Liver (tissue), 8 donors: ENCODE measurements at regions not wholly inside any gene's neighbourhood (a gene's known extent, or its start where the extent isn't known, plus 50 kb on each side); places are given as distances from the start of the nearest gene placed in this dataset.

Experiments used
- DNase-seq: peaks from one replicate; pipeline ENCODE4 v3.0.0-alpha.2; 2017; ENCODE audit warnings: low spot score
- H3K27ac ChIP-seq, 2 donors: one replicate each; pipeline ENCODE4 v1.7.0; 2013; ENCODE audit warnings: inconsistent platforms in 2 of 2, low read length in 2 of 2, control low read depth in 1 of 2, low read depth in 1 of 2, mild to moderate bottlenecking in 1 of 2
- H3K27me3 ChIP-seq, 4 donors: one replicate each; pipeline versions ENCODE4 v1.6.1 to v1.7.0; 2013; ENCODE audit warnings: low read length in 3 of 4, inconsistent platforms in 1 of 4, mild to moderate bottlenecking in 1 of 4, moderate library complexity in 1 of 4; ENCODE audit not compliant: control insufficient read depth in 4 of 4, insufficient read depth in 4 of 4
- H3K36me3 ChIP-seq, 4 donors: one replicate each; pipeline versions ENCODE4 v1.6.1 to v1.7.0; 2013; ENCODE audit warnings: low read length in 3 of 4, mild to moderate bottlenecking in 3 of 4, low read depth in 1 of 4, moderate library complexity in 1 of 4; ENCODE audit not compliant: control insufficient read depth in 4 of 4, insufficient read depth in 3 of 4
- H3K4me1 ChIP-seq, 4 donors: one replicate each; pipeline versions ENCODE4 v1.6.1 to v1.7.0; 2013; ENCODE audit warnings: low read length in 3 of 4, mild to moderate bottlenecking in 3 of 4, moderate library complexity in 1 of 4; ENCODE audit not compliant: control insufficient read depth in 4 of 4, insufficient read depth in 4 of 4
- H3K4me3 ChIP-seq, 3 donors: one replicate each; pipeline versions ENCODE4 v1.6.1 to v1.7.0; 2013; ENCODE audit warnings: low read length in 3 of 3, control low read depth in 1 of 3, low read depth in 1 of 3, mild to moderate bottlenecking in 1 of 3
- H3K9ac ChIP-seq, 2 donors: one replicate each; pipeline ENCODE4 v1.7.0; 2013; ENCODE audit warnings: low read length in 2 of 2, mild to moderate bottlenecking in 2 of 2, moderate library complexity in 2 of 2, control low read depth in 1 of 2, low read depth in 1 of 2
- H3K9me3 ChIP-seq, 4 donors: one replicate each; pipeline versions ENCODE4 v1.6.1 to v1.7.0; 2013; ENCODE audit warnings: low read length in 3 of 4; ENCODE audit not compliant: control insufficient read depth in 4 of 4
- EGR1 ChIP-seq, 2 donors: IDR thresholded peaks; 2 replicates each; pipeline ENCODE4 v1.6.1; 2016 to 2018; ENCODE audit warnings: antibody characterized with exemption in 2 of 2, low read depth in 2 of 2
- FOXA1 ChIP-seq: IDR thresholded peaks from 2 replicates; pipeline ENCODE4 v1.6.1; 2016; ENCODE audit warnings: antibody characterized with exemption
- FOXA2 ChIP-seq: IDR thresholded peaks from 2 replicates; pipeline ENCODE4 v1.6.1; 2016; ENCODE audit warnings: antibody characterized with exemption
- GABPA ChIP-seq, 2 donors: IDR thresholded peaks in 1 of 2; conservative IDR thresholded peaks in 1 of 2; 2 replicates each; pipeline ENCODE4 v1.6.1; 2016; ENCODE audit warnings: antibody characterized with exemption in 2 of 2, mild to moderate bottlenecking in 1 of 2, moderate library complexity in 1 of 2
- HNF4A ChIP-seq, 2 donors: conservative IDR thresholded peaks; 2 replicates each; pipeline ENCODE4 v1.6.1; 2016; ENCODE audit warnings: antibody characterized with exemption in 2 of 2, mild to moderate bottlenecking in 2 of 2
- HNF4G ChIP-seq: IDR thresholded peaks from 2 replicates; pipeline ENCODE4 v1.6.1; 2016; ENCODE audit warnings: antibody characterized with exemption
- NR2F2 ChIP-seq: IDR thresholded peaks from 2 replicates; pipeline ENCODE4 v1.6.1; 2016; ENCODE audit warnings: antibody characterized with exemption
- RAD21 ChIP-seq, 2 donors: IDR thresholded peaks; 2 replicates each; pipeline ENCODE4 v1.6.1; 2016; ENCODE audit warnings: antibody characterized with exemption in 2 of 2, mild to moderate bottlenecking in 2 of 2
- RXRA ChIP-seq, 2 donors: IDR thresholded peaks; 2 replicates each; pipeline ENCODE4 v1.6.1; 2017 to 2018; ENCODE audit warnings: antibody characterized with exemption in 2 of 2, mild to moderate bottlenecking in 1 of 2
- SP1 ChIP-seq: IDR thresholded peaks from 2 replicates; pipeline ENCODE4 v1.6.1; 2018; ENCODE audit warnings: antibody characterized with exemption, mild to moderate bottlenecking
- TAF1 ChIP-seq: conservative IDR thresholded peaks from 2 replicates; pipeline ENCODE4 v1.6.1; 2016; ENCODE audit warnings: antibody characterized with exemption, mild to moderate bottlenecking
- YY1 ChIP-seq: IDR thresholded peaks from 2 replicates; pipeline ENCODE4 v1.6.1; 2016; ENCODE audit warnings: antibody characterized with exemption, mild to moderate bottlenecking
- WGBS: extraction: QIAGEN DNeasy Blood & Tissue Kit; methylation state at CpG from one replicate; pipeline ENCODE4 v1.1.7; 2013; 5-methylcytosine and 5-hydroxymethylcytosine counted together
- TF ChIP-seq, protein P1 (sequence below): IDR thresholded peaks from 2 replicates; pipeline ENCODE4 v1.6.1; 2016; ENCODE audit warnings: antibody characterized with exemption
- TF ChIP-seq, protein P2 (sequence below): IDR thresholded peaks from 2 replicates; pipeline ENCODE4 v1.6.1; 2016; ENCODE audit warnings: antibody characterized with exemption
- TF ChIP-seq, protein P3 (sequence below): IDR thresholded peaks from 2 replicates; pipeline ENCODE4 v1.6.1; 2016; ENCODE audit warnings: antibody characterized with exemption
- TF ChIP-seq, protein P4 (sequence below): fragments of 150-350 bp; IDR thresholded peaks from 2 replicates; pipeline ENCODE4 v1.5.1; 2017; ENCODE audit warnings: improper control_type of control experiment, low read depth, low read length; ENCODE audit not compliant: missing input control
- TF ChIP-seq, protein P5 (sequence below): IDR thresholded peaks from 2 replicates; pipeline ENCODE4 v1.6.1; 2016; ENCODE audit warnings: antibody characterized with exemption, mild to moderate bottlenecking
- donor health status: healthy.
- donor health status: healthy.
- donor health status: healthy.
- donor health status: healthy.
- donor health status: healthy.

DNA sequence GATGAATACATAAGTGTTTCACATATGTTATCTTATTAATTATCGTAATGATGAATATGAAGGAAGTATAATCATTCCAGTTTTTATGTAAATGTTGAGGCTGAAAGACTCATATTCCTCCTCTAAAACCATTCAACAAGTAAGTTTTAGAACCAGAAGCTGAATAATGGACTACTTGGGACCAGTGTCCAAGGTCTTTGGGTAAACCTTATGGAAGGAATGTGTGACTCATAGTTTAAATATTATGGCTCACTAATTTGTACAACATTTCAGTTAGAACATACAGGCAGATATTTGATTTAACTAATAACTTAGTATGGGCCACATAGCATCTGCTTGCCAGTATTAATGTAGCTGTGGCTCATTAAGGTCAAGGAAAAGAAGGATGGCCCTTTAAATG, 209.6 kb downstream of the TFAP2B start (continued):
- TF ChIP-seq SP1 (no peak), FOXA1 (no peak), RAD21 (IDR thresholded peaks at IDR 0.05) (no peak), HNF4A (conservative IDR thresholded peaks at IDR 0.05) (no peak)
- TF ChIP-seq, protein P1, sequence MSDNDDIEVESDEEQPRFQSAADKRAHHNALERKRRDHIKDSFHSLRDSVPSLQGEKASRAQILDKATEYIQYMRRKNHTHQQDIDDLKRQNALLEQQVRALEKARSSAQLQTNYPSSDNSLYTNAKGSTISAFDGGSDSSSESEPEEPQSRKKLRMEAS: no peak

DNA sequence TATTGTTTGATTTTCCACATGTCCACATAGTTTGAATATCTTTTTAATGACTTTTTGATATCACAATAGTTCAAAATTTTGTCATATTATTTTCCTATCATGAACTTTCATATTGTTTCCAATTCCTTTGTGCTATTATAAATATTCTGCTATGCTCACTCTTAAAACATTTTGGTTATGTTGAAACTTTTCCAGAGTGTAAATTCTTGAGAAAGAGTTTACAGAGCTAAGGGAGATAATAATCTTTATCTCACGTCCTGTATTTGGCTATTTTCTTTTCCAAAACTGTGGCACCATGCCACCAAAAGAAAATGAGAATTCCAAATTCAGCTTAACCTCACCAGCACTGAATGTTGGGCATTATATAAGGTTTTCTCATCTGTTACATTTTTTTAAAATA, 210.9 kb downstream of the TFAP2B start:
- WGBS: 5% methylated on average over 1 of the region's 1 CpG
- TF ChIP-seq, protein P2, sequence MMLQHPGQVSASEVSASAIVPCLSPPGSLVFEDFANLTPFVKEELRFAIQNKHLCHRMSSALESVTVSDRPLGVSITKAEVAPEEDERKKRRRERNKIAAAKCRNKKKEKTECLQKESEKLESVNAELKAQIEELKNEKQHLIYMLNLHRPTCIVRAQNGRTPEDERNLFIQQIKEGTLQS: no peak
- TF ChIP-seq, protein P1: no peak
- TF ChIP-seq, protein P3, sequence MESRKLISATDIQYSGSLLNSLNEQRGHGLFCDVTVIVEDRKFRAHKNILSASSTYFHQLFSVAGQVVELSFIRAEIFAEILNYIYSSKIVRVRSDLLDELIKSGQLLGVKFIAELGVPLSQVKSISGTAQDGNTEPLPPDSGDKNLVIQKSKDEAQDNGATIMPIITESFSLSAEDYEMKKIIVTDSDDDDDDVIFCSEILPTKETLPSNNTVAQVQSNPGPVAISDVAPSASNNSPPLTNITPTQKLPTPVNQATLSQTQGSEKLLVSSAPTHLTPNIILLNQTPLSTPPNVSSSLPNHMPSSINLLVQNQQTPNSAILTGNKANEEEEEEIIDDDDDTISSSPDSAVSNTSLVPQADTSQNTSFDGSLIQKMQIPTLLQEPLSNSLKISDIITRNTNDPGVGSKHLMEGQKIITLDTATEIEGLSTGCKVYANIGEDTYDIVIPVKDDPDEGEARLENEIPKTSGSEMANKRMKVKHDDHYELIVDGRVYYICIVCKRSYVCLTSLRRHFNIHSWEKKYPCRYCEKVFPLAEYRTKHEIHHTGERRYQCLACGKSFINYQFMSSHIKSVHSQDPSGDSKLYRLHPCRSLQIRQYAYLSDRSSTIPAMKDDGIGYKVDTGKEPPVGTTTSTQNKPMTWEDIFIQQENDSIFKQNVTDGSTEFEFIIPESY: no peak
- TF ChIP-seq RXRA (IDR thresholded peaks at IDR 0.05) (no peak), FOXA2 (no peak), YY1 (no peak), RAD21 (IDR thresholded peaks at IDR 0.05) (no peak), NR2F2 (no peak), HNF4G (no peak), EGR1 (IDR thresholded peaks at IDR 0.05; ENCODE audit: low read depth in 2 of 2) (no peak), SP1 (no peak), TAF1 (no peak), GABPA (IDR thresholded peaks at IDR 0.05 in 1 of 2, conservative IDR thresholded peaks at IDR 0.05 in 1 of 2) (no peak), FOXA1 (no peak)
- TF ChIP-seq, protein P4, sequence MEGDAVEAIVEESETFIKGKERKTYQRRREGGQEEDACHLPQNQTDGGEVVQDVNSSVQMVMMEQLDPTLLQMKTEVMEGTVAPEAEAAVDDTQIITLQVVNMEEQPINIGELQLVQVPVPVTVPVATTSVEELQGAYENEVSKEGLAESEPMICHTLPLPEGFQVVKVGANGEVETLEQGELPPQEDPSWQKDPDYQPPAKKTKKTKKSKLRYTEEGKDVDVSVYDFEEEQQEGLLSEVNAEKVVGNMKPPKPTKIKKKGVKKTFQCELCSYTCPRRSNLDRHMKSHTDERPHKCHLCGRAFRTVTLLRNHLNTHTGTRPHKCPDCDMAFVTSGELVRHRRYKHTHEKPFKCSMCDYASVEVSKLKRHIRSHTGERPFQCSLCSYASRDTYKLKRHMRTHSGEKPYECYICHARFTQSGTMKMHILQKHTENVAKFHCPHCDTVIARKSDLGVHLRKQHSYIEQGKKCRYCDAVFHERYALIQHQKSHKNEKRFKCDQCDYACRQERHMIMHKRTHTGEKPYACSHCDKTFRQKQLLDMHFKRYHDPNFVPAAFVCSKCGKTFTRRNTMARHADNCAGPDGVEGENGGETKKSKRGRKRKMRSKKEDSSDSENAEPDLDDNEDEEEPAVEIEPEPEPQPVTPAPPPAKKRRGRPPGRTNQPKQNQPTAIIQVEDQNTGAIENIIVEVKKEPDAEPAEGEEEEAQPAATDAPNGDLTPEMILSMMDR: no peak
- TF ChIP-seq, protein P5, sequence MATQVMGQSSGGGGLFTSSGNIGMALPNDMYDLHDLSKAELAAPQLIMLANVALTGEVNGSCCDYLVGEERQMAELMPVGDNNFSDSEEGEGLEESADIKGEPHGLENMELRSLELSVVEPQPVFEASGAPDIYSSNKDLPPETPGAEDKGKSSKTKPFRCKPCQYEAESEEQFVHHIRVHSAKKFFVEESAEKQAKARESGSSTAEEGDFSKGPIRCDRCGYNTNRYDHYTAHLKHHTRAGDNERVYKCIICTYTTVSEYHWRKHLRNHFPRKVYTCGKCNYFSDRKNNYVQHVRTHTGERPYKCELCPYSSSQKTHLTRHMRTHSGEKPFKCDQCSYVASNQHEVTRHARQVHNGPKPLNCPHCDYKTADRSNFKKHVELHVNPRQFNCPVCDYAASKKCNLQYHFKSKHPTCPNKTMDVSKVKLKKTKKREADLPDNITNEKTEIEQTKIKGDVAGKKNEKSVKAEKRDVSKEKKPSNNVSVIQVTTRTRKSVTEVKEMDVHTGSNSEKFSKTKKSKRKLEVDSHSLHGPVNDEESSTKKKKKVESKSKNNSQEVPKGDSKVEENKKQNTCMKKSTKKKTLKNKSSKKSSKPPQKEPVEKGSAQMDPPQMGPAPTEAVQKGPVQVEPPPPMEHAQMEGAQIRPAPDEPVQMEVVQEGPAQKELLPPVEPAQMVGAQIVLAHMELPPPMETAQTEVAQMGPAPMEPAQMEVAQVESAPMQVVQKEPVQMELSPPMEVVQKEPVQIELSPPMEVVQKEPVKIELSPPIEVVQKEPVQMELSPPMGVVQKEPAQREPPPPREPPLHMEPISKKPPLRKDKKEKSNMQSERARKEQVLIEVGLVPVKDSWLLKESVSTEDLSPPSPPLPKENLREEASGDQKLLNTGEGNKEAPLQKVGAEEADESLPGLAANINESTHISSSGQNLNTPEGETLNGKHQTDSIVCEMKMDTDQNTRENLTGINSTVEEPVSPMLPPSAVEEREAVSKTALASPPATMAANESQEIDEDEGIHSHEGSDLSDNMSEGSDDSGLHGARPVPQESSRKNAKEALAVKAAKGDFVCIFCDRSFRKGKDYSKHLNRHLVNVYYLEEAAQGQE: no peak
- no peak overlapping the region for H3K9ac ChIP-seq

More for the DNA sequence above, 210.9 kb downstream of the TFAP2B start:
- no peaks in the 10 kb centered on the region for H3K27me3 ChIP-seq
- no peak for DNase-seq
- H3K27ac ChIP-seq: no peak overlapping the region
- no peaks in the 10 kb centered on the region for H3K4me1 ChIP-seq
- no peak overlapping the region for H3K4me3 ChIP-seq
- no peaks in the 10 kb centered on the region for H3K36me3 ChIP-seq
- H3K9me3 ChIP-seq: no peaks in the 10 kb centered on the region
